GM13977 (cell line): ENCODE measurements at regions not wholly inside any gene's neighbourhood (a gene's known extent, or its start where the extent isn't known, plus 50 kb on each side); places are given as distances from the start of the nearest gene placed in this dataset.
"Not testable (repeated sequence)": the region's sequence is repeated elsewhere in the genome, so short reads cannot be mapped to it uniquely, and the experiment has no call there.

Source experiments
- DNase-seq: peaks from one replicate; pipeline ENCODE4 v3.0.0; 2012; ENCODE audit warnings: low spot score
- CTCF ChIP-seq: IDR thresholded peaks from 2 replicates; pipeline ENCODE4 v1.5.1; 2012; ENCODE audit warnings: mild to moderate bottlenecking, control low read depth; ENCODE audit not compliant: insufficient read depth; ENCODE audit errors: extremely low read depth, missing control alignments
- in situ Hi-C: fragments of 300-500 bp; cut with MboI; formaldehyde crosslinking; loops from one replicate; pipeline ENCODE4 v1.12.0; 2022; ENCODE audit warnings: low sequenced_read_pairs, low pct_unique_long_range_greater_than_20kb, mixed read lengths, inconsistent platforms; ENCODE audit not compliant: unreplicated experiment

- DNase-seq, result no peak
- in situ Hi-C loops, result no loop called here
- no peak for TF ChIP-seq CTCF
Observed at GRCh38 chr12:93091886-93092648, 163.0 kb upstream of the EEA1 start.

- no peak for DNase-seq
- TF ChIP-seq CTCF, result no peak
- in situ Hi-C loops, result no loop called here
Observed at GRCh38 chr12:93092649-93092945, 163.5 kb upstream of the EEA1 start.

- DNase-seq, result no peak
- TF ChIP-seq CTCF, result no peak
- in situ Hi-C loops, result no loop called here
Observed at GRCh38 chr12:93093243-93093642, 164.1 kb upstream of the EEA1 start.

DNA sequence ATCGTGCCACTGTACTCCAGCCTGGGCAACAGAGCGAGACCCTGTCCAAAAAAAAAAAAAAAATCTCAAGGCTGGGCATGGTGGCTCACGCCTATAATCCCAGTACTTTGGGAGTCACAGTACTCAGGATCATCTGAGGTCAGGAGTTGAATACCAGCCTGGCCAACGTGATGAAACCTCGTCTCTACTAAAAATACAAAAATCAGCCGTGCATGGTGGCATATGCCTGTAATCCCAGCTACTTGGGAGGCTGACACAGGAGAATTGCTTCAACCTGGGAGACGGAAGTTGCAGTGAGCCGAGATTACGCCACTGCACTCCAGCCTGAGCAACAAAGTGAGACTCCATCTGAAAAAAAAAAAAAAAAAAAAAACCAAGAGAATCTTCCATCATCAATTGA lies 165.1 kb upstream of the EEA1 start:
- in situ Hi-C loops, DNase-seq: not testable (repeated sequence)

- DNase-seq, result peak; percentile 29
- in situ Hi-C loops, result no loop called here
- no peak for TF ChIP-seq CTCF
Observed at GRCh38 chr12:93094988-93095737, 166.1 kb upstream of the EEA1 start.

DNA sequence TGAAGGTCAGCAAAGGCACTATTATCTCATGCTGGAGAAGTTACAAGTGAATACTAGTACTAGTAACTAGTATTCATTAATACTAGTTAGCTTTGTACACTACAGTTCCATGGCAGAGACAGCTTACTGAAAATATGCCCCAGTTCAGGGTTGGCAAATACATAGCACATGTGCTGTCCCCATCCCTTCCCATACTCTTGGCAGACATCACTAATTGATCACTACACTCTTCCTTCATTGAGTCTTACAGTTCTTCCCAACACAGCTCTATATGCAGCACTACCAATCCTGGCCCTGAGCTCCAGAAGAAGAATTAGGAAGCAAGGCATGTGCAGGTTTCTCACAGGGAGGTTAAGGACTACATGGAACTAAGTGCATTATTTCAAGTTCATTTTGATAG lies 168.3 kb upstream of the EEA1 start:
- no peak for DNase-seq
- in situ Hi-C loops, result no loop called here
- TF ChIP-seq CTCF, result no peak

DNA sequence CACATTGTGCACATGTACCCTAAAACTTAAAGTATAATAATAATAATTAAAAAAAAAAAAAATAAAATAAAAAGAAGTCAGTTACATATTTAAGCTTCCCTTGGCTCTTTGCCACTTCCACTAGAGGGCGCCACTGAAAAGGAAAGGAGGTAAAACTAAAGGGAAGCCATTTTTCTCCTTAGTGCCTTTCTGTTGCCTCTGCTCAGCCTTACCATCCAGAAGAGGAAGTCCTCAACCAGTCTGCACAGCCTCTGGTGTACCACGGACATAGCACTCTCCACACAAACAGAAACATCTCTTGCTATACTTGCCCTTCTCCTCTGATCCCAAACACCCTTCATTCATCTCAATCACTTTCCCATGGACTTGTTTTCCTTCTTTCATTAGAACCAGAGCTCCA lies 169.0 kb upstream of the EEA1 start:
- peak; percentile 58 for TF ChIP-seq CTCF
- no peak for DNase-seq
- in situ Hi-C loops, result no loop called here
